ENCODE measurements at regions not wholly inside any gene's neighbourhood (a gene's known extent, or its start where the extent isn't known, plus 50 kb on each side); places are given as distances from the start of the nearest gene placed in this dataset.

- H3K9me3 ChIP-seq: no peaks in the 10 kb centered on the region
- H3K27ac ChIP-seq: no peak overlapping the region
- TF ChIP-seq POLR2A (IDR thresholded peaks at IDR 0.05) (no peak), POLR2AphosphoS5 (IDR thresholded peaks at IDR 0.05) (no peak), CTCF (IDR thresholded peaks at IDR 0.05) (no peak)
- H3K27me3 ChIP-seq: no peaks in the 10 kb centered on the region
- H3K4me1 ChIP-seq: no peaks in the 10 kb centered on the region
- H3K4me3 ChIP-seq: no peak overlapping the region
- no peak for DNase-seq (ENCODE audit: low spot score in 2 of 2)
- intact Hi-C loops (cut with DNase I; ENCODE audit: low total_unique reads): no loop called here
- no peaks in the 10 kb centered on the region for H3K36me3 ChIP-seq
Observed at GRCh38 chr16:13766334-13766733, 153.6 kb upstream of the ERCC4 start.

- Histone ChIP-seq H3K36me3 (no peaks in the 10 kb centered on the region), H3K27me3 (peaks cover 0 to 3% of the 10 kb centered on the region in 2 donors), H3K27ac (no peak overlapping the region), H3K4me1 (no peaks in the 10 kb centered on the region), H3K4me3 (no peak overlapping the region), H3K9me3 (no peaks in the 10 kb centered on the region)
- DNase-seq (ENCODE audit: low spot score in 2 of 2): no peak
- TF ChIP-seq CTCF (IDR thresholded peaks at IDR 0.05) (peak in 2 of 3 donors; percentile 20 to 23), POLR2A (IDR thresholded peaks at IDR 0.05) (no peak)
- intact Hi-C loops (cut with DNase I; ENCODE audit: low total_unique reads): no loop called here
Observed at GRCh38 chr16:13767215-13767614, 152.7 kb upstream of the ERCC4 start.

GRCh38 chr16:13768471-13768870 is 151.5 kb upstream of the ERCC4 start:
- no peaks in the 10 kb centered on the region for H3K9me3 ChIP-seq
- H3K4me1 ChIP-seq: no peaks in the 10 kb centered on the region
- no peak overlapping the region for H3K4me3 ChIP-seq
- H3K36me3 ChIP-seq: no peaks in the 10 kb centered on the region
- intact Hi-C loops (cut with DNase I; ENCODE audit: low total_unique reads): no loop called here
- no peak for DNase-seq (ENCODE audit: low spot score in 2 of 2)
- H3K27ac ChIP-seq: no peak overlapping the region
- H3K27me3 ChIP-seq: peaks cover 0 to 6% of the 10 kb centered on the region in 2 donors
- TF ChIP-seq POLR2A (IDR thresholded peaks at IDR 0.05): no peak
- no peak for TF ChIP-seq CTCF (IDR thresholded peaks at IDR 0.05)
- TF ChIP-seq POLR2AphosphoS5 (IDR thresholded peaks at IDR 0.05): no peak

GRCh38 chr16:13770436-13770835 is 149.5 kb upstream of the ERCC4 start:
- H3K36me3 ChIP-seq: no peaks in the 10 kb centered on the region
- TF ChIP-seq POLR2A (IDR thresholded peaks at IDR 0.05) (no peak), POLR2AphosphoS5 (IDR thresholded peaks at IDR 0.05) (no peak), CTCF (IDR thresholded peaks at IDR 0.05) (no peak)
- no peak overlapping the region for H3K4me3 ChIP-seq
- no peak for DNase-seq (ENCODE audit: low spot score in 2 of 2)
- peaks cover 0 to 6% of the 10 kb centered on the region in 2 donors for H3K27me3 ChIP-seq
- no peak overlapping the region for H3K27ac ChIP-seq
- H3K9me3 ChIP-seq: peaks cover 0 to 5% of the 10 kb centered on the region in 2 donors
- intact Hi-C loops (cut with DNase I; ENCODE audit: low total_unique reads): no loop called here
- H3K4me1 ChIP-seq: no peaks in the 10 kb centered on the region

GRCh38 chr16:13772782-13773181 is 147.2 kb upstream of the ERCC4 start:
- intact Hi-C loops (cut with DNase I; ENCODE audit: low total_unique reads): no loop called here
- H3K27ac ChIP-seq: no peak overlapping the region
- H3K4me1 ChIP-seq: no peaks in the 10 kb centered on the region
- no peak for DNase-seq (ENCODE audit: low spot score in 2 of 2)
- no peaks in the 10 kb centered on the region for H3K36me3 ChIP-seq
- no peak for TF ChIP-seq CTCF (IDR thresholded peaks at IDR 0.05)
- no peak for TF ChIP-seq POLR2AphosphoS5 (IDR thresholded peaks at IDR 0.05)
- TF ChIP-seq POLR2A (IDR thresholded peaks at IDR 0.05): no peak
- H3K4me3 ChIP-seq: no peak overlapping the region
- H3K27me3 ChIP-seq: peaks cover 0 to 6% of the 10 kb centered on the region in 2 donors
- peaks cover 0 to 11% of the 10 kb centered on the region in 2 donors for H3K9me3 ChIP-seq
